WTC11 (cell line): ENCODE measurements at regions not wholly inside any gene's neighbourhood (a gene's known extent, or its start where the extent isn't known, plus 50 kb on each side); places are given as distances from the start of the nearest gene placed in this dataset.

Experiments used
- ATAC-seq: fragments of 200-7000 bp; cut with Tn5 transposase; 2 replicates; pipeline ENCODE4 v1.10.0; 2021; ENCODE audit warnings: mild to moderate bottlenecking, moderate library complexity
- CTCF ChIA-PET: fragments of 300-600 bp; sonication (Branson Sonifier 250); formaldehyde crosslinking; loops from one replicate; lab custom pipeline; 2021; ENCODE audit warnings: antibody characterized with exemption; lab: Charles Lee
- POLR2A ChIA-PET: fragments of 350-600 bp; sonication (Branson Sonifier 250); formaldehyde crosslinking; loops from one replicate; lab custom pipeline; 2021; ENCODE audit warnings: antibody characterized with exemption; lab: Charles Lee
- DNase-seq: peaks from one replicate; pipeline ENCODE4 v3.0.0; 2021; ENCODE audit warnings: low spot score
- H3K27ac Mint-ChIP-seq: 2 replicates; pipeline ENCODE4 v1.8.0; 2021; ENCODE audit warnings: mixed read lengths
- H3K27me3 Mint-ChIP-seq: 2 replicates; pipeline ENCODE4 v1.8.0; 2021; ENCODE audit warnings: low read depth, mild to moderate bottlenecking, moderate library complexity, mixed read lengths
- H3K36me3 Mint-ChIP-seq: 2 replicates; pipeline ENCODE4 v1.8.0; 2021; ENCODE audit warnings: mixed read lengths
- H3K4me1 Mint-ChIP-seq: 2 replicates; pipeline ENCODE4 v1.8.0; 2022; ENCODE audit warnings: mixed read lengths
- H3K4me3 Mint-ChIP-seq: 2 replicates; pipeline ENCODE4 v1.8.0; 2021; ENCODE audit warnings: mild to moderate bottlenecking, moderate library complexity, mixed read lengths
- H3K9me3 Mint-ChIP-seq: 2 replicates; pipeline ENCODE4 v1.8.0; 2021; ENCODE audit warnings: mixed read lengths
- CREB1 ChIP-seq: sonication (generic); formaldehyde crosslinking; IDR thresholded peaks from 2 replicates; pipeline ENCODE4 v1.8.0; 2023; ENCODE audit warnings: mild to moderate bottlenecking, missing genetic modification reagents
- E2F1 ChIP-seq: sonication (generic); formaldehyde crosslinking; IDR thresholded peaks from 2 replicates; pipeline ENCODE4 v1.8.0; 2022; ENCODE audit warnings: mild to moderate bottlenecking, missing genetic modification reagents
- ELF4 ChIP-seq: sonication (generic); formaldehyde crosslinking; IDR thresholded peaks from 2 replicates; pipeline ENCODE4 v1.8.1; 2022; ENCODE audit warnings: low read depth, mild to moderate bottlenecking, moderate library complexity, missing genetic modification reagents
- EMX1 ChIP-seq: fragments of 250-450 bp; sonication (Bioruptor Pico); IDR thresholded peaks from 2 replicates; pipeline ENCODE4 v1.8.0; 2021; ENCODE audit warnings: mild to moderate bottlenecking
- FOXP1 ChIP-seq: sonication (generic); formaldehyde crosslinking; IDR thresholded peaks from 2 replicates; pipeline ENCODE4 v1.8.0; 2022; ENCODE audit warnings: missing genetic modification reagents, mild to moderate bottlenecking, moderate library complexity, borderline replicate concordance
- HMGA2 ChIP-seq: fragments of 250-450 bp; sonication (Bioruptor Pico); IDR thresholded peaks from 2 replicates; pipeline ENCODE4 v1.4.0; 2021; ENCODE audit warnings: mild to moderate bottlenecking, moderate library complexity
- HMGXB4 ChIP-seq: sonication (generic); formaldehyde crosslinking; IDR thresholded peaks from 2 replicates; pipeline ENCODE4 v1.8.1; 2023; ENCODE audit warnings: mild to moderate bottlenecking, moderate library complexity, missing genetic modification reagents
- NFATC4 ChIP-seq: fragments of 250-450 bp; sonication (Bioruptor Pico); IDR thresholded peaks from 2 replicates; pipeline ENCODE4 v1.9.0; 2021; ENCODE audit warnings: mild to moderate bottlenecking
- NR2C2 ChIP-seq: sonication (generic); formaldehyde crosslinking; IDR thresholded peaks from 2 replicates; pipeline ENCODE4 v1.8.0; 2022; ENCODE audit warnings: mild to moderate bottlenecking, missing genetic modification reagents
- PRRX2 ChIP-seq: fragments of 250-450 bp; sonication (Bioruptor Pico); IDR thresholded peaks from 2 replicates; pipeline ENCODE4 v1.8.0; 2021; ENCODE audit warnings: mild to moderate bottlenecking
- SP1 ChIP-seq: sonication (generic); formaldehyde crosslinking; conservative IDR thresholded peaks from 2 replicates; pipeline ENCODE4 v1.8.1; 2022; ENCODE audit warnings: missing genetic modification reagents
- TEAD4 ChIP-seq: sonication (generic); formaldehyde crosslinking; IDR thresholded peaks from 2 replicates; pipeline ENCODE4 v1.8.0; 2022; ENCODE audit warnings: mild to moderate bottlenecking, missing genetic modification reagents
- USF1 ChIP-seq: sonication (generic); formaldehyde crosslinking; IDR thresholded peaks from 2 replicates; pipeline ENCODE4 v1.8.0; 2022; ENCODE audit warnings: mild to moderate bottlenecking, missing genetic modification reagents
- ZNF232 ChIP-seq: sonication (generic); formaldehyde crosslinking; IDR thresholded peaks from 2 replicates; pipeline ENCODE4 v1.8.0; 2022; ENCODE audit warnings: mild to moderate bottlenecking, missing genetic modification reagents
- ZNF416 ChIP-seq: fragments of 250-450 bp; sonication (Bioruptor Pico); IDR thresholded peaks from 2 replicates; pipeline ENCODE4 v1.9.0; 2021; ENCODE audit warnings: mild to moderate bottlenecking, inconsistent platforms
- ZNF425 ChIP-seq: fragments of 250-450 bp; sonication (Bioruptor Pico); conservative IDR thresholded peaks from 2 replicates; pipeline ENCODE4 v1.9.0; 2021; ENCODE audit warnings: mild to moderate bottlenecking
- TF ChIP-seq, protein P1 (sequence below): sonication (generic); formaldehyde crosslinking; IDR thresholded peaks from 2 replicates; pipeline ENCODE4 v1.8.0; 2022; ENCODE audit warnings: mild to moderate bottlenecking, missing genetic modification reagents
- TF ChIP-seq, protein P2 (sequence below): sonication (generic); formaldehyde crosslinking; IDR thresholded peaks from 2 replicates; pipeline ENCODE4 v1.8.0; 2023; ENCODE audit warnings: missing genetic modification reagents
- TF ChIP-seq, protein P3 (sequence below): sonication (generic); formaldehyde crosslinking; IDR thresholded peaks from 2 replicates; pipeline ENCODE4 v1.8.0; 2023; ENCODE audit warnings: missing genetic modification reagents, mild to moderate bottlenecking, borderline replicate concordance

GRCh38 chr15:36252146-36252711, 327.2 kb upstream of the CDIN1 start:
- no peaks in the 10 kb centered on the region for H3K9me3 Mint-ChIP-seq
- H3K4me3 Mint-ChIP-seq = no peak overlapping the region
- ATAC-seq (no peak), DNase-seq (no peak)
- H3K27ac Mint-ChIP-seq = no peak overlapping the region
- peaks cover 22% of the 10 kb centered on the region for H3K27me3 Mint-ChIP-seq
- H3K4me1 Mint-ChIP-seq = peaks cover 11% of the 10 kb centered on the region
- no peaks in the 10 kb centered on the region for H3K36me3 Mint-ChIP-seq
- CTCF ChIA-PET = no interaction called here
- POLR2A ChIA-PET = no interaction called here
- TF ChIP-seq FOXP1 (CRISPR knock-in tag) = no peak
- TF ChIP-seq ZNF425 (CRISPR knock-in tag) = no peak
- TF ChIP-seq, protein P1, sequence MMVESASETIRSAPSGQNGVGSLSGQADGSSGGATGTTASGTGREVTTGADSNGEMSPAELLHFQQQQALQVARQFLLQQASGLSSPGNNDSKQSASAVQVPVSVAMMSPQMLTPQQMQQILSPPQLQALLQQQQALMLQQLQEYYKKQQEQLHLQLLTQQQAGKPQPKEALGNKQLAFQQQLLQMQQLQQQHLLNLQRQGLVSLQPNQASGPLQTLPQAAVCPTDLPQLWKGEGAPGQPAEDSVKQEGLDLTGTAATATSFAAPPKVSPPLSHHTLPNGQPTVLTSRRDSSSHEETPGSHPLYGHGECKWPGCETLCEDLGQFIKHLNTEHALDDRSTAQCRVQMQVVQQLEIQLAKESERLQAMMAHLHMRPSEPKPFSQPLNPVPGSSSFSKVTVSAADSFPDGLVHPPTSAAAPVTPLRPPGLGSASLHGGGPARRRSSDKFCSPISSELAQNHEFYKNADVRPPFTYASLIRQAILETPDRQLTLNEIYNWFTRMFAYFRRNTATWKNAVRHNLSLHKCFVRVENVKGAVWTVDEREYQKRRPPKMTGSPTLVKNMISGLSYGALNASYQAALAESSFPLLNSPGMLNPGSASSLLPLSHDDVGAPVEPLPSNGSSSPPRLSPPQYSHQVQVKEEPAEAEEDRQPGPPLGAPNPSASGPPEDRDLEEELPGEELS = no peak
- TF ChIP-seq ZNF232 (CRISPR knock-in tag) = no peak
- TF ChIP-seq HMGA2 (CRISPR knock-in tag) = no peak
- TF ChIP-seq USF1 (CRISPR knock-in tag) = no peak
- TF ChIP-seq E2F1 (CRISPR knock-in tag) = no peak
- no peak for TF ChIP-seq PRRX2 (CRISPR knock-in tag)
- no peak for TF ChIP-seq HMGXB4 (CRISPR knock-in tag)
- TF ChIP-seq ELF4 (CRISPR knock-in tag) = no peak
- no peak for TF ChIP-seq NFATC4 (CRISPR knock-in tag)
- TF ChIP-seq TEAD4 (CRISPR knock-in tag) = no peak
- TF ChIP-seq CREB1 (CRISPR knock-in tag) = no peak
- TF ChIP-seq ZNF416 = no peak
- no peak for TF ChIP-seq SP1 (CRISPR knock-in tag)
- TF ChIP-seq EMX1 (CRISPR knock-in tag) = no peak
- no peak for TF ChIP-seq NR2C2
- TF ChIP-seq, protein P2, sequence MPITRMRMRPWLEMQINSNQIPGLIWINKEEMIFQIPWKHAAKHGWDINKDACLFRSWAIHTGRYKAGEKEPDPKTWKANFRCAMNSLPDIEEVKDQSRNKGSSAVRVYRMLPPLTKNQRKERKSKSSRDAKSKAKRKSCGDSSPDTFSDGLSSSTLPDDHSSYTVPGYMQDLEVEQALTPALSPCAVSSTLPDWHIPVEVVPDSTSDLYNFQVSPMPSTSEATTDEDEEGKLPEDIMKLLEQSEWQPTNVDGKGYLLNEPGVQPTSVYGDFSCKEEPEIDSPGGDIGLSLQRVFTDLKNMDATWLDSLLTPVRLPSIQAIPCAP (CRISPR knock-in tag) = no peak
- TF ChIP-seq, protein P3, sequence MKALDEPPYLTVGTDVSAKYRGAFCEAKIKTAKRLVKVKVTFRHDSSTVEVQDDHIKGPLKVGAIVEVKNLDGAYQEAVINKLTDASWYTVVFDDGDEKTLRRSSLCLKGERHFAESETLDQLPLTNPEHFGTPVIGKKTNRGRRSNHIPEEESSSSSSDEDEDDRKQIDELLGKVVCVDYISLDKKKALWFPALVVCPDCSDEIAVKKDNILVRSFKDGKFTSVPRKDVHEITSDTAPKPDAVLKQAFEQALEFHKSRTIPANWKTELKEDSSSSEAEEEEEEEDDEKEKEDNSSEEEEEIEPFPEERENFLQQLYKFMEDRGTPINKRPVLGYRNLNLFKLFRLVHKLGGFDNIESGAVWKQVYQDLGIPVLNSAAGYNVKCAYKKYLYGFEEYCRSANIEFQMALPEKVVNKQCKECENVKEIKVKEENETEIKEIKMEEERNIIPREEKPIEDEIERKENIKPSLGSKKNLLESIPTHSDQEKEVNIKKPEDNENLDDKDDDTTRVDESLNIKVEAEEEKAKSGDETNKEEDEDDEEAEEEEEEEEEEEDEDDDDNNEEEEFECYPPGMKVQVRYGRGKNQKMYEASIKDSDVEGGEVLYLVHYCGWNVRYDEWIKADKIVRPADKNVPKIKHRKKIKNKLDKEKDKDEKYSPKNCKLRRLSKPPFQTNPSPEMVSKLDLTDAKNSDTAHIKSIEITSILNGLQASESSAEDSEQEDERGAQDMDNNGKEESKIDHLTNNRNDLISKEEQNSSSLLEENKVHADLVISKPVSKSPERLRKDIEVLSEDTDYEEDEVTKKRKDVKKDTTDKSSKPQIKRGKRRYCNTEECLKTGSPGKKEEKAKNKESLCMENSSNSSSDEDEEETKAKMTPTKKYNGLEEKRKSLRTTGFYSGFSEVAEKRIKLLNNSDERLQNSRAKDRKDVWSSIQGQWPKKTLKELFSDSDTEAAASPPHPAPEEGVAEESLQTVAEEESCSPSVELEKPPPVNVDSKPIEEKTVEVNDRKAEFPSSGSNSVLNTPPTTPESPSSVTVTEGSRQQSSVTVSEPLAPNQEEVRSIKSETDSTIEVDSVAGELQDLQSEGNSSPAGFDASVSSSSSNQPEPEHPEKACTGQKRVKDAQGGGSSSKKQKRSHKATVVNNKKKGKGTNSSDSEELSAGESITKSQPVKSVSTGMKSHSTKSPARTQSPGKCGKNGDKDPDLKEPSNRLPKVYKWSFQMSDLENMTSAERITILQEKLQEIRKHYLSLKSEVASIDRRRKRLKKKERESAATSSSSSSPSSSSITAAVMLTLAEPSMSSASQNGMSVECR = no peak
